Liver (tissue), 3 donors: ENCODE measurements at regions not wholly inside any gene's neighbourhood (a gene's known extent, or its start where the extent isn't known, plus 50 kb on each side); places are given as distances from the start of the nearest gene placed in this dataset.

Experiments used
- ATF3 ChIP-seq: IDR thresholded peaks from 2 replicates; pipeline ENCODE4 v1.6.1; 2016; ENCODE audit warnings: antibody characterized with exemption
- CTCF ChIP-seq: fragments of 150-350 bp; IDR thresholded peaks from 2 replicates; pipeline ENCODE4 v1.5.1; 2017; ENCODE audit warnings: improper control_type of control experiment, low read depth, low read length; ENCODE audit not compliant: missing input control
- EGR1 ChIP-seq, 2 donors: IDR thresholded peaks; 2 replicates each; pipeline ENCODE4 v1.6.1; 2016 to 2018; ENCODE audit warnings: antibody characterized with exemption in 2 of 2, low read depth in 2 of 2
- MAX ChIP-seq: IDR thresholded peaks from 2 replicates; pipeline ENCODE4 v1.6.1; 2016; ENCODE audit warnings: antibody characterized with exemption
- RAD21 ChIP-seq, 2 donors: IDR thresholded peaks; 2 replicates each; pipeline ENCODE4 v1.6.1; 2016; ENCODE audit warnings: antibody characterized with exemption in 2 of 2, mild to moderate bottlenecking in 2 of 2
- YY1 ChIP-seq: IDR thresholded peaks from 2 replicates; pipeline ENCODE4 v1.6.1; 2016; ENCODE audit warnings: antibody characterized with exemption, mild to moderate bottlenecking
- donor health status: healthy.
- donor health status: healthy.

GRCh38 chr6:67642582-67642981, 992.5 kb upstream of the ADGRB3 start:
- TF ChIP-seq YY1 (no peak), CTCF (no peak), MAX (no peak), RAD21 (IDR thresholded peaks at IDR 0.05) (no peak), ATF3 (no peak), EGR1 (IDR thresholded peaks at IDR 0.05; ENCODE audit: low read depth in 2 of 2) (no peak)
